Thyroid gland (tissue), 4 donors: ENCODE measurements at regions not wholly inside any gene's neighbourhood (a gene's known extent, or its start where the extent isn't known, plus 50 kb on each side); places are given as distances from the start of the nearest gene placed in this dataset.

Source experiments
- CTCF ChIP-seq, 6 experiments: fragments of 200-600 bp in 3 of 6; fragments of 450-650 bp in 3 of 6; sonication (generic) in 3 of 6; IDR thresholded peaks; one replicate each; pipeline ENCODE4 v1.5.1; 2016 to 2019; ENCODE audit warnings: antibody characterized with exemption in 6 of 6, mild to moderate bottlenecking in 2 of 6, inconsistent platforms in 1 of 6, moderate library complexity in 1 of 6
- POLR2A ChIP-seq, 2 donors: fragments of 450-650 bp; IDR thresholded peaks; one replicate each; pipeline ENCODE4 v1.6.1; 2017; ENCODE audit warnings: antibody characterized with exemption in 2 of 2, mild to moderate bottlenecking in 2 of 2, moderate library complexity in 1 of 2

- TF ChIP-seq POLR2A (IDR thresholded peaks at IDR 0.05) (no peak), CTCF (IDR thresholded peaks at IDR 0.05) (no peak)
Measured at GRCh38 chr6:14913931-14914330, 331.9 kb upstream of the JARID2 start.
